Uterus (tissue), 3 donors: ENCODE measurements at regions not wholly inside any gene's neighbourhood (a gene's known extent, or its start where the extent isn't known, plus 50 kb on each side); places are given as distances from the start of the nearest gene placed in this dataset.

Experiments used
- DNase-seq, 2 donors: peaks; one replicate each; pipeline ENCODE4 v3.0.0-alpha.2; 2019 to 2020
- H3K27ac ChIP-seq, 2 donors: fragments of 200-600 bp; sonication (generic); 1 replicate in 1 of 2; 2 replicates in 1 of 2; pipeline ENCODE4 v1.5.1; 2016 to 2018
- H3K27me3 ChIP-seq, 2 donors: fragments of 200-600 bp; sonication (generic); one replicate each; pipeline ENCODE4 v1.5.1; 2018 to 2019; ENCODE audit warnings: control low read depth in 1 of 2
- H3K36me3 ChIP-seq, 2 donors: fragments of 200-600 bp; sonication (generic); one replicate each; pipeline ENCODE4 v1.5.1; 2019; ENCODE audit warnings: control low read depth in 1 of 2
- H3K4me1 ChIP-seq, 2 donors: fragments of 200-600 bp; sonication (generic); one replicate each; pipeline ENCODE4 v1.5.1; 2018 to 2019; ENCODE audit warnings: control low read depth in 1 of 2
- H3K4me3 ChIP-seq, 2 donors: fragments of 200-600 bp; sonication (generic); 1 replicate in 1 of 2; 2 replicates in 1 of 2; pipeline ENCODE4 v1.5.1; 2018 to 2019; ENCODE audit warnings: mild to moderate bottlenecking in 1 of 2
- H3K9me3 ChIP-seq, 2 donors: fragments of 200-600 bp; sonication (generic); one replicate each; pipeline ENCODE4 v1.5.1; 2019; ENCODE audit warnings: control low read depth in 1 of 2
- CTCF ChIP-seq, 4 experiments: fragments of 200-600 bp in 2 of 4; fragments of 450-650 bp in 2 of 4; sonication (generic) in 2 of 4; IDR thresholded peaks; one replicate each; pipeline ENCODE4 v1.5.1; 2016 to 2019; ENCODE audit warnings: antibody characterized with exemption in 4 of 4, mild to moderate bottlenecking in 2 of 4, moderate library complexity in 1 of 4
- POLR2A ChIP-seq, 2 donors: fragments of 450-650 bp; IDR thresholded peaks; one replicate each; pipeline ENCODE4 v1.6.1; 2016; ENCODE audit warnings: antibody characterized with exemption in 2 of 2, mild to moderate bottlenecking in 1 of 2, moderate library complexity in 1 of 2
- intact Hi-C: fragments of 100-400 bp; cut with DNase I; formaldehyde crosslinking; loops from one replicate; pipeline ENCODE4 v1.15.1; 2023; ENCODE audit warnings: low total_unique reads
- donor health status: DM: yes; HTN: yes; CAD: no.

- Histone ChIP-seq H3K36me3 (no peaks in the 10 kb centered on the region), H3K27ac (no peak overlapping the region), H3K9me3 (no peaks in the 10 kb centered on the region), H3K4me1 (no peaks in the 10 kb centered on the region), H3K27me3 (no peaks in the 10 kb centered on the region), H3K4me3 (no peak overlapping the region)
- DNase-seq = no peak
- TF ChIP-seq CTCF (IDR thresholded peaks at IDR 0.05) (no peak), POLR2A (IDR thresholded peaks at IDR 0.05) (no peak)
- intact Hi-C loops = no loop called here
Observed at GRCh38 chr15:56844471-56844870, 74.0 kb upstream of the TCF12 start.

- intact Hi-C loops = no loop called here
- no peaks in the 10 kb centered on the region for H3K36me3 ChIP-seq
- H3K4me1 ChIP-seq = no peaks in the 10 kb centered on the region
- H3K9me3 ChIP-seq = no peaks in the 10 kb centered on the region
- DNase-seq = no peak
- H3K27me3 ChIP-seq = no peaks in the 10 kb centered on the region
- H3K27ac ChIP-seq = no peak overlapping the region
- TF ChIP-seq CTCF (IDR thresholded peaks at IDR 0.05) (no peak), POLR2A (IDR thresholded peaks at IDR 0.05) (no peak)
- no peak overlapping the region for H3K4me3 ChIP-seq
Observed at GRCh38 chr15:56839641-56840040, 78.8 kb upstream of the TCF12 start.

- Histone ChIP-seq H3K9me3 (no peaks in the 10 kb centered on the region), H3K36me3 (no peaks in the 10 kb centered on the region), H3K4me1 (no peaks in the 10 kb centered on the region), H3K4me3 (no peak overlapping the region), H3K27me3 (no peaks in the 10 kb centered on the region), H3K27ac (no peak overlapping the region)
- intact Hi-C loops = no loop called here
- DNase-seq = no peak
- TF ChIP-seq POLR2A (IDR thresholded peaks at IDR 0.05) (no peak), CTCF (IDR thresholded peaks at IDR 0.05) (no peak)
Observed at GRCh38 chr15:56839099-56839498, 79.3 kb upstream of the TCF12 start.

- Histone ChIP-seq H3K4me3 (no peak overlapping the region), H3K4me1 (no peaks in the 10 kb centered on the region), H3K27ac (no peak overlapping the region), H3K9me3 (no peaks in the 10 kb centered on the region), H3K27me3 (no peaks in the 10 kb centered on the region), H3K36me3 (no peaks in the 10 kb centered on the region)
- DNase-seq = no peak
- intact Hi-C loops = no loop called here
- no peak for TF ChIP-seq POLR2A (IDR thresholded peaks at IDR 0.05)
- TF ChIP-seq CTCF (IDR thresholded peaks at IDR 0.05) = no peak
Observed at GRCh38 chr15:56838085-56838484, 80.4 kb upstream of the TCF12 start.

GRCh38 chr15:56837273-56837672, 81.2 kb upstream of the TCF12 start:
- no peaks in the 10 kb centered on the region for H3K36me3 ChIP-seq
- DNase-seq = no peak
- no peaks in the 10 kb centered on the region for H3K4me1 ChIP-seq
- H3K27me3 ChIP-seq = no peaks in the 10 kb centered on the region
- intact Hi-C loops = no loop called here
- H3K9me3 ChIP-seq = no peaks in the 10 kb centered on the region
- no peak for TF ChIP-seq CTCF (IDR thresholded peaks at IDR 0.05)
- no peak for TF ChIP-seq POLR2A (IDR thresholded peaks at IDR 0.05)
- no peak overlapping the region for H3K27ac ChIP-seq
- H3K4me3 ChIP-seq = no peak overlapping the region
